Heart left ventricle (tissue), 13 donors: ENCODE measurements at regions not wholly inside any gene's neighbourhood (a gene's known extent, or its start where the extent isn't known, plus 50 kb on each side); places are given as distances from the start of the nearest gene placed in this dataset.

Experiments used
- CTCF ChIP-seq, 12 donors: fragments of 200-600 bp; sonication (generic) in 4 of 12; IDR thresholded peaks; one replicate each; pipeline versions ENCODE4 v1.5.0 to v1.8.0; 2018 to 2022; ENCODE audit warnings: antibody characterized with exemption in 12 of 12, mild to moderate bottlenecking in 5 of 12
- POLR2A ChIP-seq, 2 donors: fragments of 450-650 bp; IDR thresholded peaks; one replicate each; pipeline ENCODE4 v1.6.1; 2017; ENCODE audit warnings: antibody characterized with exemption in 2 of 2, mild to moderate bottlenecking in 2 of 2, moderate library complexity in 2 of 2
- donor health status: ischemic (EF 13 %, LVEDD 7.1; RV severe dilation, severe dysfunction).
- donor health status: DM: no; HTN: yes; CAD: no.
- donor health status: DM: no; HTN: no; CAD: no.
- donor health status: ischemic (EF 25% LVEDD 6.9; RV normal size, moderate dysfunction).
- donor health status: ischemic (EF 25% LVEDD 5.7; RV mildly dilated, moderate dysfunction).
- donor health status: ischemic (EF 35%, LVEDD 5.7; RV mildly dilated, moderate dysfunction).
- donor health status: nonischemic (EF 11% LVEDD 7.7; RV severe dilation, severe dysfunction).
- donor health status: DM: yes; HTN: yes; CAD: no.
- donor health status: PGD.
- donor health status: ischemic (EF 29% LVEDD 5.4; RV normal size, mild dysfunction).
- donor health status: nonischemic (EF 23%, LVEDD 6.1; RV moderate dilation, normal function).

- TF ChIP-seq CTCF (IDR thresholded peaks at IDR 0.05) (no peak), POLR2A (IDR thresholded peaks at IDR 0.05) (no peak)
Observed at GRCh38 chr6:15995493-15995892, 133.4 kb upstream of the MYLIP start.
